Sigmoid colon (tissue), 4 donors: ENCODE measurements at regions not wholly inside any gene's neighbourhood (a gene's known extent, or its start where the extent isn't known, plus 50 kb on each side); places are given as distances from the start of the nearest gene placed in this dataset.
"Not testable (repeated sequence)": the region's sequence is repeated elsewhere in the genome, so short reads cannot be mapped to it uniquely, and the experiment has no call there.

Experiments
- CTCF ChIP-seq, 4 experiments: fragments of 450-650 bp in 3 of 4; fragments of 200-600 bp in 1 of 4; IDR thresholded peaks; one replicate each; pipeline ENCODE4 v1.5.1; 2016 to 2019; ENCODE audit warnings: antibody characterized with exemption in 4 of 4, mild to moderate bottlenecking in 3 of 4, moderate library complexity in 2 of 4
- POLR2A ChIP-seq, 2 donors: fragments of 450-650 bp; IDR thresholded peaks; one replicate each; pipeline ENCODE4 v1.6.1; 2016; ENCODE audit warnings: antibody characterized with exemption in 2 of 2, mild to moderate bottlenecking in 2 of 2, moderate library complexity in 2 of 2
- POLR2AphosphoS5 ChIP-seq, 4 donors: sonication (generic); formaldehyde crosslinking; IDR thresholded peaks; one replicate each; pipeline ENCODE4 v1.6.1; 2017; ENCODE audit warnings: antibody characterized with exemption in 4 of 4

GRCh38 chr5:135736952-135737351 is 97.5 kb upstream of the SLC25A48 start:
- TF ChIP-seq CTCF, POLR2A, POLR2AphosphoS5 (IDR thresholded peaks at IDR 0.05): not testable (repeated sequence)
